Endothelial cell of umbilical vein (primary cell): ENCODE measurements at regions not wholly inside any gene's neighbourhood (a gene's known extent, or its start where the extent isn't known, plus 50 kb on each side); places are given as distances from the start of the nearest gene placed in this dataset.

Experiments
- BruUV-seq: library from RNA; stranded (reverse); fragments of 400-500 nt; replicated peaks from 2 replicates; lab custom pipeline; 2021; lab: Mats Ljungman, UMichigan
- CTCF ChIA-PET: fragments of 300-600, 350-600 bp; sonication (Branson Sonifier 250); formaldehyde crosslinking; loops from one replicate; lab custom pipeline; 2021; ENCODE audit warnings: antibody characterized with exemption, inconsistent platforms; lab: Charles Lee
- POLR2A ChIA-PET: fragments of 300-600, 350-600 bp; sonication (Branson Sonifier 250); formaldehyde crosslinking; loops from one replicate; lab custom pipeline; 2021; ENCODE audit warnings: antibody characterized with exemption, inconsistent platforms; lab: Charles Lee
- DNase-seq: peaks from one replicate; pipeline ENCODE4 v3.0.0-alpha.2; 2011; ENCODE audit warnings: low read depth, low spot score
- FAIRE-seq: peaks from 2 replicates; lab custom pipeline; 2011; peaks lifted over from hg19 to GRCh38; lab: Jason Lieb, UNC
- H2AFZ ChIP-seq: 2 replicates; pipeline ENCODE4 v1.6.0; 2012; ENCODE audit warnings: low read depth, low read length, control low read depth, inconsistent platforms
- H3K27ac ChIP-seq: 2 replicates; pipeline ENCODE4 v1.5.1; 2011; ENCODE audit warnings: low read depth, mild to moderate bottlenecking, control low read depth, low read length, moderate library complexity; ENCODE audit not compliant: insufficient read depth
- H3K27me3 ChIP-seq, 2 experiments: 2 replicates each; pipeline versions ENCODE4 v1.6.0 to v1.6.1; 2011; ENCODE audit warnings: low read length in 2 of 2, mixed read lengths in 1 of 2; ENCODE audit not compliant: control insufficient read depth in 2 of 2, insufficient read depth in 2 of 2
- H3K36me3 ChIP-seq, 2 experiments: 2 replicates in 1 of 2; 3 replicates in 1 of 2; pipeline ENCODE4 v1.5.1; 2011; ENCODE audit warnings: low read length in 2 of 2, mild to moderate bottlenecking in 1 of 2, moderate library complexity in 1 of 2; ENCODE audit not compliant: control insufficient read depth in 2 of 2, insufficient read depth in 2 of 2; ENCODE audit errors: extremely low read depth in 1 of 2
- H3K4me1 ChIP-seq: 3 replicates; pipeline ENCODE4 v1.5.1; 2011; ENCODE audit warnings: mild to moderate bottlenecking, low read length; ENCODE audit not compliant: control insufficient read depth, insufficient read depth; ENCODE audit errors: extremely low read depth
- H3K4me2 ChIP-seq: 2 replicates; pipeline ENCODE4 v1.6.1; 2011; ENCODE audit warnings: low read length, control low read depth, mixed read lengths; ENCODE audit not compliant: insufficient read depth
- H3K4me3 ChIP-seq, 3 experiments: fragments of 200-600 bp in 1 of 3; sonication (generic), shearing (Covaris generic) in 1 of 3; replicated peaks in 1 of 3; 2 replicates each; pipeline ENCODE4 v1.5.1; 2011 to 2016; ENCODE audit warnings: control low read depth in 3 of 3, low read length in 3 of 3, mild to moderate bottlenecking in 2 of 3, inconsistent platforms in 1 of 3, low read depth in 1 of 3, moderate library complexity in 1 of 3; ENCODE audit not compliant: insufficient read depth in 1 of 3
- H3K79me2 ChIP-seq: 2 replicates; pipeline ENCODE4 v1.6.0; 2012; ENCODE audit warnings: low read length, inconsistent platforms; ENCODE audit not compliant: control insufficient read depth, insufficient read depth
- H3K9ac ChIP-seq: replicated peaks from 2 replicates; pipeline ENCODE3; 2011; ENCODE audit warnings: low read length, control low read depth; ENCODE audit not compliant: insufficient read depth; ENCODE audit errors: extremely low read depth
- H3K9me1 ChIP-seq: replicated peaks from 3 replicates; pipeline ENCODE4 v1.6.0; 2011; ENCODE audit warnings: mild to moderate bottlenecking, low read length; ENCODE audit not compliant: control insufficient read depth, insufficient read depth; ENCODE audit errors: extremely low read depth
- H3K9me3 ChIP-seq: replicated peaks from 2 replicates; pipeline ENCODE4 v1.5.1; 2012; ENCODE audit warnings: low read length, inconsistent platforms; ENCODE audit not compliant: control insufficient read depth, insufficient read depth
- H4K20me1 ChIP-seq: replicated peaks from 2 replicates; pipeline ENCODE3; 2011; ENCODE audit warnings: mild to moderate bottlenecking, low read length; ENCODE audit not compliant: control insufficient read depth, insufficient read depth; ENCODE audit errors: extremely low read depth
- CTCF ChIP-seq, 2 donors: IDR thresholded peaks; 1 replicate in 1 of 2; 2 replicates in 1 of 2; pipeline ENCODE4 v1.5.1; 2011; ENCODE audit warnings: low read length in 2 of 2, mild to moderate bottlenecking in 2 of 2, moderate library complexity in 2 of 2, control low read depth in 1 of 2, inconsistent platforms in 1 of 2, low read depth in 1 of 2; ENCODE audit not compliant: insufficient read depth in 1 of 2; ENCODE audit errors: extremely low read depth in 1 of 2
- EZH2 ChIP-seq: IDR thresholded peaks from 2 replicates; pipeline ENCODE4 v1.6.1; 2012; ENCODE audit warnings: borderline replicate concordance, low read depth, mild to moderate bottlenecking, moderate library complexity, low read length, inconsistent platforms; ENCODE audit not compliant: severe bottlenecking
- FOS ChIP-seq: IDR thresholded peaks from 2 replicates; pipeline ENCODE4 v1.6.1; 2011; ENCODE audit warnings: mild to moderate bottlenecking, low read length, moderate library complexity, borderline replicate concordance; ENCODE audit not compliant: insufficient read depth
- GATA2 ChIP-seq: IDR thresholded peaks from 2 replicates; pipeline ENCODE4 v1.7.0; 2011; ENCODE audit warnings: low read depth, mild to moderate bottlenecking, moderate library complexity, mixed read lengths, low read length; ENCODE audit not compliant: insufficient read length, insufficient read depth
- JUN ChIP-seq: IDR thresholded peaks from 2 replicates; pipeline ENCODE4 v1.6.1; 2011; ENCODE audit warnings: borderline replicate concordance, low read depth; ENCODE audit not compliant: insufficient read length, insufficient read depth
- MAX ChIP-seq: IDR thresholded peaks from 2 replicates; pipeline ENCODE4 v1.6.1; 2011; ENCODE audit not compliant: insufficient read depth, insufficient read length
- MYC ChIP-seq: IDR thresholded peaks from one replicate; pipeline ENCODE4 v1.6.1; 2011; ENCODE audit warnings: mild to moderate bottlenecking, low read depth, low read length
- POLR2A ChIP-seq: IDR thresholded peaks from 2 replicates; pipeline ENCODE4 v1.6.1; 2012; ENCODE audit warnings: low read depth, mild to moderate bottlenecking, control low read depth, low read length
- POLR2AphosphoS5 ChIP-seq: IDR thresholded peaks from 2 replicates; pipeline ENCODE4 v1.6.1; 2012; ENCODE audit warnings: low read depth, mild to moderate bottlenecking, control low read depth, low read length, moderate library complexity; ENCODE audit not compliant: insufficient read depth
- dilution Hi-C: fragments of 300-500 bp; cut with MboI; formaldehyde crosslinking; loops from one replicate; pipeline ENCODE4 v1.15.0; 2019; ENCODE audit warnings: low sequenced_read_pairs; ENCODE audit not compliant: extremely low pct_ligation_motif_present
- intact Hi-C: fragments of 100-400 bp; cut with micrococcal nuclease; formaldehyde crosslinking; loops from one replicate; pipeline ENCODE4 v1.10.0; 2022

- CTCF ChIA-PET, result no interaction called here
Measured at GRCh38 chr17:68107373-68107772, 71.8 kb downstream of the KPNA2 start.

More at GRCh38 chr17:68107373-68107772, 71.8 kb downstream of the KPNA2 start:
- FAIRE-seq (no peak), DNase-seq (no peak)
- Histone ChIP-seq H3K27ac (no peak overlapping the region), H3K36me3 (no peaks in the 10 kb centered on the region), H4K20me1 (no peaks in the 10 kb centered on the region), H3K4me3 (no peak overlapping the region), H3K79me2 (peaks cover 12% of the 10 kb centered on the region), H3K9me3 (no peaks in the 10 kb centered on the region), H3K9me1 (no peaks in the 10 kb centered on the region), H2AFZ (no peak overlapping the region), H3K9ac (no peak overlapping the region), H3K27me3 (no peaks in the 10 kb centered on the region), H3K4me1 (no peaks in the 10 kb centered on the region), H3K4me2 (no peak overlapping the region)
- dilution Hi-C loops, result no loop called here
- TF ChIP-seq FOS, result no peak
- no peak for TF ChIP-seq CTCF (IDR thresholded peaks at IDR 0.05; ENCODE audit: extremely low read depth in 1 of 2, insufficient read depth in 1 of 2, low read depth in 1 of 2, low read length in 2 of 2)
- no peak for TF ChIP-seq GATA2
- TF ChIP-seq POLR2A, result no peak
- TF ChIP-seq MAX, result no peak
- no peak for TF ChIP-seq EZH2
- no peak for TF ChIP-seq MYC
- no peak for TF ChIP-seq POLR2AphosphoS5
- no peak for TF ChIP-seq JUN
- no TSS peak for BruUV-seq
- intact Hi-C loops, result no loop called here
- POLR2A ChIA-PET, result no interaction called here
